Endothelial cell of umbilical vein (primary cell): ENCODE measurements at regions not wholly inside any gene's neighbourhood (a gene's known extent, or its start where the extent isn't known, plus 50 kb on each side); places are given as distances from the start of the nearest gene placed in this dataset.

ENCODE experiments used
- CTCF ChIP-seq, 2 donors: IDR thresholded peaks; 1 replicate in 1 of 2; 2 replicates in 1 of 2; pipeline ENCODE4 v1.5.1; 2011; ENCODE audit warnings: low read length in 2 of 2, mild to moderate bottlenecking in 2 of 2, moderate library complexity in 2 of 2, control low read depth in 1 of 2, inconsistent platforms in 1 of 2, low read depth in 1 of 2; ENCODE audit not compliant: insufficient read depth in 1 of 2; ENCODE audit errors: extremely low read depth in 1 of 2
- EZH2 ChIP-seq: IDR thresholded peaks from 2 replicates; pipeline ENCODE4 v1.6.1; 2012; ENCODE audit warnings: borderline replicate concordance, low read depth, mild to moderate bottlenecking, moderate library complexity, low read length, inconsistent platforms; ENCODE audit not compliant: severe bottlenecking
- GATA2 ChIP-seq: IDR thresholded peaks from 2 replicates; pipeline ENCODE4 v1.7.0; 2011; ENCODE audit warnings: low read depth, mild to moderate bottlenecking, moderate library complexity, mixed read lengths, low read length; ENCODE audit not compliant: insufficient read length, insufficient read depth
- JUN ChIP-seq: IDR thresholded peaks from 2 replicates; pipeline ENCODE4 v1.6.1; 2011; ENCODE audit warnings: borderline replicate concordance, low read depth; ENCODE audit not compliant: insufficient read length, insufficient read depth
- MAX ChIP-seq: IDR thresholded peaks from 2 replicates; pipeline ENCODE4 v1.6.1; 2011; ENCODE audit not compliant: insufficient read depth, insufficient read length
- MYC ChIP-seq: IDR thresholded peaks from one replicate; pipeline ENCODE4 v1.6.1; 2011; ENCODE audit warnings: mild to moderate bottlenecking, low read depth, low read length
- POLR2A ChIP-seq: IDR thresholded peaks from 2 replicates; pipeline ENCODE4 v1.6.1; 2012; ENCODE audit warnings: low read depth, mild to moderate bottlenecking, control low read depth, low read length
- POLR2AphosphoS5 ChIP-seq: IDR thresholded peaks from 2 replicates; pipeline ENCODE4 v1.6.1; 2012; ENCODE audit warnings: low read depth, mild to moderate bottlenecking, control low read depth, low read length, moderate library complexity; ENCODE audit not compliant: insufficient read depth

GRCh38 chr9:32918628-32919027, 82.8 kb downstream of the APTX start:
- TF ChIP-seq POLR2A (no peak), CTCF (IDR thresholded peaks at IDR 0.05; ENCODE audit: extremely low read depth in 1 of 2, insufficient read depth in 1 of 2, low read depth in 1 of 2, low read length in 2 of 2) (no peak), EZH2 (no peak), MYC (no peak), GATA2 (no peak), POLR2AphosphoS5 (no peak), MAX (no peak), JUN (no peak)
